A673 (cell line): ENCODE measurements at regions not wholly inside any gene's neighbourhood (a gene's known extent, or its start where the extent isn't known, plus 50 kb on each side); places are given as distances from the start of the nearest gene placed in this dataset.

Experiments used
- EZH2 ChIP-seq: fragments of 200-600 bp; sonication (generic); IDR thresholded peaks from 2 replicates; pipeline ENCODE4 v1.6.1; 2017; ENCODE audit warnings: borderline replicate concordance, low read depth, mild to moderate bottlenecking, mixed read lengths, antibody characterized with exemption, low read length; ENCODE audit not compliant: poor library complexity, severe bottlenecking
- TF ChIP-seq, protein P1 (sequence below): fragments of 300-800, 200-600 bp; sonication (generic); conservative IDR thresholded peaks from 2 replicates; pipeline ENCODE4 v1.5.1; 2017; ENCODE audit warnings: low read depth, mild to moderate bottlenecking, antibody characterized with exemption, low read length, moderate library complexity, mixed read lengths

DNA sequence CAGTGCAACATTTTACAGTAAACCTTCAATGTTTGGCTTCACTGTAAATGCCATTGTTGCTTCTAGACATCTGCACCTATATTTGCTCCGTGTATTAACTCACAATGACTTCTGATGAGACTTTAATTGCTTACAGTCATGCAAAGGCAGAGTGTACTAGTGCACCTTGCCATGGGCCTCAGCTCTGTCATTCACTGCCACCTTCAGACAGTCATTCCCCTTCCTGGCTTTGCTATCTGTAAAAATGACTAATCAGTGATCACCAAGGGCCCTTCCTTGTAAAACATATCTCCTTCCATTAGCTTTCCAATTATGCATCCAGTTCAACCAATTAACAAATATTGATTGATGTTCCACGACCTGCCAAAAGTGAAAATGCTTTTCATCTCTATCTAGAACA, 120.3 kb downstream of the ARRDC4 start:
- TF ChIP-seq, protein P1, sequence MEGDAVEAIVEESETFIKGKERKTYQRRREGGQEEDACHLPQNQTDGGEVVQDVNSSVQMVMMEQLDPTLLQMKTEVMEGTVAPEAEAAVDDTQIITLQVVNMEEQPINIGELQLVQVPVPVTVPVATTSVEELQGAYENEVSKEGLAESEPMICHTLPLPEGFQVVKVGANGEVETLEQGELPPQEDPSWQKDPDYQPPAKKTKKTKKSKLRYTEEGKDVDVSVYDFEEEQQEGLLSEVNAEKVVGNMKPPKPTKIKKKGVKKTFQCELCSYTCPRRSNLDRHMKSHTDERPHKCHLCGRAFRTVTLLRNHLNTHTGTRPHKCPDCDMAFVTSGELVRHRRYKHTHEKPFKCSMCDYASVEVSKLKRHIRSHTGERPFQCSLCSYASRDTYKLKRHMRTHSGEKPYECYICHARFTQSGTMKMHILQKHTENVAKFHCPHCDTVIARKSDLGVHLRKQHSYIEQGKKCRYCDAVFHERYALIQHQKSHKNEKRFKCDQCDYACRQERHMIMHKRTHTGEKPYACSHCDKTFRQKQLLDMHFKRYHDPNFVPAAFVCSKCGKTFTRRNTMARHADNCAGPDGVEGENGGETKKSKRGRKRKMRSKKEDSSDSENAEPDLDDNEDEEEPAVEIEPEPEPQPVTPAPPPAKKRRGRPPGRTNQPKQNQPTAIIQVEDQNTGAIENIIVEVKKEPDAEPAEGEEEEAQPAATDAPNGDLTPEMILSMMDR = no peak
- TF ChIP-seq EZH2 = no peak
